ENCODE measurements at regions not wholly inside any gene's neighbourhood (a gene's known extent, or its start where the extent isn't known, plus 50 kb on each side); places are given as distances from the start of the nearest gene placed in this dataset.

GRCh38 chr4:10816571-10816970 lies 132.0 kb upstream of the CLNK start:
- no peak for TF ChIP-seq POLR2A (IDR thresholded peaks at IDR 0.05)
- no peak for TF ChIP-seq CTCF (IDR thresholded peaks at IDR 0.05 in 4 of 5, conservative IDR thresholded peaks at IDR 0.05 in 1 of 5)

Measured in gastrocnemius medialis (tissue), 4 donors.